GM10248 (cell line): ENCODE measurements at regions not wholly inside any gene's neighbourhood (a gene's known extent, or its start where the extent isn't known, plus 50 kb on each side); places are given as distances from the start of the nearest gene placed in this dataset.

ENCODE experiments used
- CTCF ChIA-PET: fragments of 300-600 bp; sonication (Branson Sonifier 250); formaldehyde crosslinking; extraction: SDS; loops from one replicate; lab custom pipeline; 2021; ENCODE audit warnings: antibody characterized with exemption; lab: Yijun Ruan, JAX
- POLR2A ChIA-PET: fragments of 350-650 bp; sonication (Branson Sonifier 250); formaldehyde crosslinking; extraction: SDS; loops from one replicate; lab custom pipeline; 2020; ENCODE audit warnings: antibody characterized with exemption; lab: Yijun Ruan, JAX
- DNase-seq: peaks from one replicate; pipeline ENCODE4 v3.0.0; 2012; ENCODE audit errors: extremely low spot score
- TF ChIP-seq, protein P1 (sequence below): IDR thresholded peaks from 2 replicates; pipeline ENCODE4 v1.5.1; 2012; ENCODE audit warnings: mild to moderate bottlenecking, low read depth; ENCODE audit errors: extremely low read depth, missing control alignments, control extremely low read depth

- CTCF ChIA-PET, result interaction anchor here (0.7 to 1.8 kb wide), 2 partner anchors 16 to 17 kb away, joined by 3 to 6 read pairs; no protein-coding TSS in a partner anchor
- POLR2A ChIA-PET, result no interaction called here
- TF ChIP-seq, protein P1, sequence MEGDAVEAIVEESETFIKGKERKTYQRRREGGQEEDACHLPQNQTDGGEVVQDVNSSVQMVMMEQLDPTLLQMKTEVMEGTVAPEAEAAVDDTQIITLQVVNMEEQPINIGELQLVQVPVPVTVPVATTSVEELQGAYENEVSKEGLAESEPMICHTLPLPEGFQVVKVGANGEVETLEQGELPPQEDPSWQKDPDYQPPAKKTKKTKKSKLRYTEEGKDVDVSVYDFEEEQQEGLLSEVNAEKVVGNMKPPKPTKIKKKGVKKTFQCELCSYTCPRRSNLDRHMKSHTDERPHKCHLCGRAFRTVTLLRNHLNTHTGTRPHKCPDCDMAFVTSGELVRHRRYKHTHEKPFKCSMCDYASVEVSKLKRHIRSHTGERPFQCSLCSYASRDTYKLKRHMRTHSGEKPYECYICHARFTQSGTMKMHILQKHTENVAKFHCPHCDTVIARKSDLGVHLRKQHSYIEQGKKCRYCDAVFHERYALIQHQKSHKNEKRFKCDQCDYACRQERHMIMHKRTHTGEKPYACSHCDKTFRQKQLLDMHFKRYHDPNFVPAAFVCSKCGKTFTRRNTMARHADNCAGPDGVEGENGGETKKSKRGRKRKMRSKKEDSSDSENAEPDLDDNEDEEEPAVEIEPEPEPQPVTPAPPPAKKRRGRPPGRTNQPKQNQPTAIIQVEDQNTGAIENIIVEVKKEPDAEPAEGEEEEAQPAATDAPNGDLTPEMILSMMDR, result no peak
Observed at GRCh38 chr7:34337163-34337562, 320.9 kb upstream of the NPSR1 start.

DNA sequence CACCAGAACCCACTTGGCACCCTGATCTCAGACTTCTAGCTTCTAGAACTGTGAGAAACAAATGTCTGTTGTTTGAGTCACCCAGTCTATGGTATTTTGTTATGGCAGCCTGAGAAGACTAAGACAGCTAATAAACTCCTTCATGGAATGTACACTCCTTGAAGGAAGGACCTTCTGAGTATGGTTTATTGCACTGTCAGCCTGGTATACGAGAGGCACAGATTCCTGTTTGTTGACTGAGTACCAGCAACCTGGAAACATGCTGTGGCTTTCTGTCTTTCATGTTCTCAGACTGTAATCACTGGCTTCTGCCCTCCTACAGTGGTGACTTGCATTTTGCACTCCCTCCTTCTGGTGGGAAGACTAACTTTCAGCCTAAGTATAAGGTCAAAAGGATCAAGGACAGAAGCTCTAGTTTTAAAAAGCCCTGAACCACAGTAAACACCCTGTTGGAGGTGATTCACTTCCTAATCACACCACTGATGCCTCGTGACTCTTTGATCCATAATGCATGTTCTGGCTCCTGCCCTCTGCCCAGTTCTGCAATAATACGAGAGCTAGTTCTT, 319.0 kb upstream of the NPSR1 start:
- DNase-seq, result no peak
- ChIA-PET CTCF (interaction anchor here (1.1 to 1.4 kb wide), 2 partner anchors 19 to 44 kb away, joined by 3 read pairs; no protein-coding TSS in a partner anchor), POLR2A (no interaction called here)
- TF ChIP-seq, protein P1, result no peak

More at GRCh38 chr7:34337163-34337562, 320.9 kb upstream of the NPSR1 start:
- DNase-seq, result no peak

DNA sequence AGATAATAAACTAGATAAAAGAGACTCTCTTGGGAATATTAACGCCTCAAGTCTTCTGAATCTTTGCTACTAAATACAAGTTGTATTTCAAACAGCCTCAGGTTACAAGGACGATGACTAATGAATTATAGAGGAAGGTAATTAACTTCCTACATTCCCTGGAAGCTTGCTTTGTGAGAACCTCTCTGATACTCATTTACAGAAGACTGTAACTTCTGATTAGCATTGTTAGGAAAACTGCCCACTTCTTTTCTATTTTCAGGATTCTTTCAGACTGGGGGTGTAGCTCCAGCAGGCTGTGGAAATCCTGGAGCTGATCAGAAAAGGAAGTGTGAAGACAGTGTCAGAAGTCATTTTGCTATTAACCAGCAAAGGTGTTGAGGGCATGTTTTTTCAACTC, 316.7 kb upstream of the NPSR1 start:
- DNase-seq, result no peak

DNA sequence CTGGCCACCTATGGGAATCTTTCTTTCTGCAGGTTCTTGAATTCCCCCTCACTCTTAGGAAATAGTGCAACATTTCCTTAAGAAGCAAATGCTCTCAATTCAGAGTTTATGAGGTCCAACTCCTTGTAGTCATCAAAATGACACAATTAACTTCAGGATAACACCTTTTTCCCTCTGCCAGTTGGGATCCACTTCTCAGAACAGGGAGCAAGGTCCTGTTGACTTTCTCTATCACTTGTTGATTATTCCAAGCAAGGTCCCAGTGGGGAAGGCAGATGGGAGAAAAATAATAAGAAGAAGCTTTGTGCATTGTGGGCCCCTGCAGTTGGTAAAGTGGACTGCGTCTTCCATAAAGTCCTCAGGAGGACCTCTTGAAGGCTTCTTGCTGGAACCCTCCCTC, 315.6 kb upstream of the NPSR1 start:
- TF ChIP-seq, protein P1, result no peak
- no peak for DNase-seq
- ChIA-PET CTCF (interaction anchor here (0.9 to 2.2 kb wide), 3 partner anchors 14 to 23 kb away, joined by 3 to 8 read pairs (median 3); no protein-coding TSS in a partner anchor), POLR2A (no interaction called here)

More for the DNA sequence above, 316.7 kb upstream of the NPSR1 start:
- ChIA-PET POLR2A (no interaction called here), CTCF (interaction anchor here (0.9 to 1.3 kb wide), 3 partner anchors 15 to 22 kb away, joined by 3 to 5 read pairs (median 3); no protein-coding TSS in a partner anchor)
- TF ChIP-seq, protein P1, result no peak

DNA sequence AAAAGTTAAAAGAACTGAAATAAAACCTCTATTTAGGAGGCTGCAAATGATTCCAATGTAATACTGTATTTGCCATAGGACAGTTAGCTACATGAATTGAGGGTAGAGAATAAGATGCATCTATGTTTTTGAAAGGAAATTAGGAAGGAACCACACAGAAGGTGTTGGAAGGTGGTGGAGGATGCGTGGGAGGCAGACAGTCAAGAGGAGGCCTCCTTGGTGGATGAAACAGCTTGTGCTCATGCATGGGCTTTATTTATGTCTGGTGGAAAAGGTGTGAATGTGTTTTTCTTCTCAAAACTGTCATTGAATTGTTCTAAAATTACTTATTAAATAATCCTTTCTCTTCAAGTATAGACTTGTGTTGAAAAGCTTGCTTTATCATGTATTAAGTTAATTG, 314.4 kb upstream of the NPSR1 start:
- TF ChIP-seq, protein P1, result no peak
- POLR2A ChIA-PET, result no interaction called here
- CTCF ChIA-PET, result interaction anchor here (1.6 to 2.2 kb wide), 2 partner anchors 15 to 23 kb away, joined by 4 to 8 read pairs; no protein-coding TSS in a partner anchor
- DNase-seq, result no peak

DNA sequence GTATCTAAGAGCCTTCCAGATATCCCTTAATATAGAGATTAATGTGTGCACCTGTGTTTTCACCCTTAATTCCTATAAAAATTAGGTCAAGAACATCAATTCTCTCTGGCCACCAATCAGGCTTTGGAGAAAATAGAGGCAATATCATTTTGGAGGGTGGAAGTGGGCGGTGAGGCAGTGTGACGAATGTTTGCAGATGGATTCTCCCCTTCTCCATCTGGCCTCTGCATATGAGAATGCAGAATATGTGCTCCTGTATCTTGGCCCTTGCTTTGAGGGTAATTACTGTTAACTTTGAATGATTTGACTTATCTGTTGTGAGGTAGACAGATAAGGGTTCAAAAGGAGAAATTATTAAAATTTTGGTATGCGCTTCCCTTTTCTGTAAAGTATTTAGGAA, 304.0 kb upstream of the NPSR1 start:
- ChIA-PET CTCF (no interaction called here), POLR2A (no interaction called here)
- DNase-seq, result no peak
- TF ChIP-seq, protein P1, result no peak
